IMR-90 (cell line): ENCODE measurements at regions not wholly inside any gene's neighbourhood (a gene's known extent, or its start where the extent isn't known, plus 50 kb on each side); places are given as distances from the start of the nearest gene placed in this dataset.

Source experiments
- ATAC-seq: fragments of 200-7000 bp; cut with Tn5 transposase; 2 replicates; pipeline ENCODE4 v1.9.1; 2020; ENCODE audit warnings: low read depth, mild to moderate bottlenecking, moderate library complexity
- BruUV-seq: library from RNA; stranded (reverse); fragments of 400-500 nt; replicated peaks from 2 replicates; lab custom pipeline; 2021; lab: Mats Ljungman, UMichigan
- CTCF ChIA-PET: fragments of 300-600 bp; formaldehyde crosslinking; extraction: SDS; loops from one replicate; lab custom pipeline; 2021; ENCODE audit warnings: antibody characterized with exemption; lab: Yijun Ruan, JAX
- POLR2A ChIA-PET: fragments of 300-600 bp; sonication (Branson Sonifier 250); formaldehyde crosslinking; loops from one replicate; lab custom pipeline; 2022; ENCODE audit warnings: antibody characterized with exemption; ENCODE audit not compliant: unreplicated experiment; lab: Charles Lee
- DNase-seq: peaks from one replicate; pipeline ENCODE4 v3.0.0; 2013
- H2AFZ ChIP-seq: replicated peaks from 2 replicates; pipeline ENCODE3; 2013; ENCODE audit warnings: low read length, mild to moderate bottlenecking; ENCODE audit not compliant: poor library complexity
- H2AK5ac ChIP-seq: 2 replicates; pipeline ENCODE4 v1.6.1; 2013; ENCODE audit warnings: low read depth, low read length, inconsistent platforms
- H2AK9ac ChIP-seq: replicated peaks from 2 replicates; pipeline ENCODE3; 2013; ENCODE audit warnings: mild to moderate bottlenecking, low read depth, low read length, moderate library complexity; ENCODE audit not compliant: poor library complexity
- H2BK120ac ChIP-seq: 2 replicates; pipeline ENCODE4 v1.6.1; 2013; ENCODE audit warnings: low read depth, low read length, inconsistent platforms
- H2BK15ac ChIP-seq: 3 replicates; pipeline ENCODE4 v1.6.1; 2013; ENCODE audit warnings: low read depth, low read length, inconsistent platforms
- H2BK20ac ChIP-seq: 2 replicates; pipeline ENCODE4 v1.6.1; 2013; ENCODE audit warnings: low read depth, mild to moderate bottlenecking, inconsistent platforms, low read length, moderate library complexity
- H2BK5ac ChIP-seq: 2 replicates; pipeline ENCODE4 v1.6.1; 2013; ENCODE audit warnings: mild to moderate bottlenecking, low read depth, low read length, inconsistent platforms; ENCODE audit not compliant: poor library complexity, severe bottlenecking
- H3K14ac ChIP-seq: replicated peaks from 2 replicates; pipeline ENCODE4 v1.6.1; 2013; ENCODE audit warnings: low read depth, low read length, inconsistent platforms
- H3K18ac ChIP-seq: 2 replicates; pipeline ENCODE4 v1.6.1; 2013; ENCODE audit warnings: low read depth, low read length, control low read depth
- H3K23ac ChIP-seq: 2 replicates; pipeline ENCODE4 v1.6.1; 2013; ENCODE audit warnings: low read depth, low read length, inconsistent platforms
- H3K27ac ChIP-seq: 2 replicates; pipeline ENCODE4 v1.5.1; 2013; ENCODE audit warnings: mild to moderate bottlenecking, control low read depth, low read length; ENCODE audit not compliant: insufficient read depth
- H3K27me3 ChIP-seq: 2 replicates; pipeline ENCODE4 v1.6.1; 2013; ENCODE audit warnings: low read length; ENCODE audit not compliant: control insufficient read depth, insufficient read depth
- H3K36me3 ChIP-seq: 2 replicates; pipeline ENCODE4 v1.6.1; 2013; ENCODE audit warnings: low read length, mixed read lengths; ENCODE audit not compliant: control insufficient read depth, insufficient read depth
- H3K4ac ChIP-seq: 2 replicates; pipeline ENCODE4 v1.6.1; 2013; ENCODE audit warnings: low read depth, low read length, inconsistent platforms
- H3K4me1 ChIP-seq: 2 replicates; pipeline ENCODE4 v1.6.1; 2013; ENCODE audit warnings: low read length, mixed read lengths; ENCODE audit not compliant: control insufficient read depth, insufficient read depth
- H3K4me2 ChIP-seq: 2 replicates; pipeline ENCODE4 v1.6.1; 2013; ENCODE audit warnings: low read depth, mild to moderate bottlenecking, control low read depth, low read length, moderate library complexity
- H3K4me3 ChIP-seq: 2 replicates; pipeline ENCODE4 v1.5.1; 2013; ENCODE audit warnings: low read depth, mild to moderate bottlenecking, control low read depth, low read length, moderate library complexity; ENCODE audit not compliant: insufficient read depth
- H3K56ac ChIP-seq: 2 replicates; pipeline ENCODE4 v1.6.1; 2013; ENCODE audit warnings: low read length, inconsistent platforms; ENCODE audit not compliant: insufficient read depth; ENCODE audit errors: extremely low read depth
- H3K79me1 ChIP-seq, 2 experiments: 2 replicates each; pipeline ENCODE4 v1.6.1; 2013; ENCODE audit warnings: low read length in 2 of 2, inconsistent platforms in 1 of 2, low read depth in 1 of 2
- H3K9ac ChIP-seq: 2 replicates; pipeline ENCODE4 v1.6.1; 2013; ENCODE audit warnings: low read depth, low read length, control low read depth
- H3K9me1 ChIP-seq: 2 replicates; pipeline ENCODE4 v1.6.1; 2013; ENCODE audit warnings: low read length, inconsistent platforms; ENCODE audit not compliant: insufficient read depth
- H3K9me3 ChIP-seq: 2 replicates; pipeline ENCODE4 v1.6.1; 2013; ENCODE audit warnings: low read length; ENCODE audit not compliant: control insufficient read depth, insufficient read depth
- H4K20me1 ChIP-seq: 2 replicates; pipeline ENCODE4 v1.6.1; 2013; ENCODE audit warnings: low read length, inconsistent platforms; ENCODE audit not compliant: insufficient read depth
- H4K5ac ChIP-seq: 2 replicates; pipeline ENCODE4 v1.6.1; 2013; ENCODE audit warnings: mild to moderate bottlenecking, low read depth, low read length, control low read depth
- H4K8ac ChIP-seq, 2 experiments: 2 replicates each; pipeline ENCODE4 v1.6.1; 2013; ENCODE audit warnings: low read depth in 2 of 2, low read length in 2 of 2, control low read depth in 1 of 2, inconsistent platforms in 1 of 2
- H4K91ac ChIP-seq: 2 replicates; pipeline ENCODE4 v1.6.1; 2013; ENCODE audit warnings: low read depth, low read length, inconsistent platforms; ENCODE audit not compliant: insufficient read depth
- BHLHE40 ChIP-seq: fragments of 150-350 bp; IDR thresholded peaks from 2 replicates; pipeline ENCODE4 v1.6.1; 2016; ENCODE audit warnings: mild to moderate bottlenecking, low read depth, low read length
- CEBPB ChIP-seq: IDR thresholded peaks from 2 replicates; pipeline ENCODE4 v1.6.1; 2012; ENCODE audit warnings: low read depth, low read length, improper control_type of control experiment
- CHD1 ChIP-seq: IDR thresholded peaks from 2 replicates; pipeline ENCODE4 v1.6.1; 2012; ENCODE audit warnings: low read depth, low read length, improper control_type of control experiment
- ELK1 ChIP-seq: fragments of 150-350 bp; IDR thresholded peaks from 2 replicates; pipeline ENCODE4 v1.6.1; 2016; ENCODE audit warnings: low read depth, mild to moderate bottlenecking, low read length, moderate library complexity, borderline replicate concordance
- FOS ChIP-seq: fragments of 150-350 bp; IDR thresholded peaks from 2 replicates; pipeline ENCODE4 v1.6.1; 2016; ENCODE audit warnings: low read depth, low read length
- MAFK ChIP-seq: IDR thresholded peaks from 2 replicates; pipeline ENCODE4 v1.6.1; 2012; ENCODE audit warnings: low read depth, low read length, improper control_type of control experiment
- NFE2L2 ChIP-seq: fragments of 150-350 bp; IDR thresholded peaks from 2 replicates; pipeline ENCODE4 v1.6.1; 2016; ENCODE audit warnings: low read depth, mild to moderate bottlenecking, low read length
- RFX5 ChIP-seq: IDR thresholded peaks from 2 replicates; pipeline ENCODE4 v1.8.0; 2012; ENCODE audit warnings: low read depth, mild to moderate bottlenecking, low read length, moderate library complexity
- WGBS, 2 experiments: methylation state at CpG; one replicate each; pipeline versions ENCODE4 v1.1.5 to v1.1.7; 2013; ENCODE audit warnings: missing lambda C conversion rate in 2 of 2; ENCODE audit not compliant: insufficient read length in 1 of 2; ENCODE audit errors: extremely low coverage in 2 of 2; 5-methylcytosine and 5-hydroxymethylcytosine counted together
- dilution Hi-C: fragments of 300-500 bp; cut with HindIII; formaldehyde crosslinking; loops from one replicate; pipeline ENCODE4 v1.14.3; 2018; ENCODE audit warnings: low sequenced_read_pairs; ENCODE audit not compliant: unreplicated experiment
- in situ Hi-C: fragments of 300-500 bp; cut with MboI; formaldehyde crosslinking; loops from 3 replicates; pipeline ENCODE4 v1.14.3; 2019; ENCODE audit warnings: low sequenced_read_pairs, inconsistent platforms, mixed read lengths
- intact Hi-C: fragments of 100-400 bp; cut with micrococcal nuclease; formaldehyde crosslinking; loops from 2 replicates; pipeline ENCODE4 v1.10.0; 2022
- TF ChIP-seq, protein P1 (sequence below): conservative IDR thresholded peaks from 2 replicates; pipeline ENCODE4 v1.5.1; 2012; ENCODE audit warnings: mild to moderate bottlenecking, low read depth, low read length, improper control_type of control experiment

GRCh38 chr2:182543741-182544525, 117.1 kb upstream of the PDE1A start:
- WGBS, 2 experiments = no CpG with 5 or more reads among the region's 3 CpGs
- no peak overlapping the region for H2BK5ac ChIP-seq
- peak; percentile 51 for ATAC-seq
- no peaks in the 10 kb centered on the region for H3K9me1 ChIP-seq
- H3K4me2 ChIP-seq = no peak overlapping the region
- no peak overlapping the region for H4K91ac ChIP-seq
- H2AFZ ChIP-seq = no peak overlapping the region
- H3K27me3 ChIP-seq = no peaks in the 10 kb centered on the region
- no peak overlapping the region for H3K56ac ChIP-seq
- in situ Hi-C loops = no loop called here
- H3K23ac ChIP-seq = no peak overlapping the region
- H4K8ac ChIP-seq = no peak overlapping the region
- peaks cover 5% of the 10 kb centered on the region for H3K4me1 ChIP-seq
- no peak overlapping the region for H3K4me3 ChIP-seq
- H3K18ac ChIP-seq = 0 out of 2 replicates have a peak overlapping the region, but pooled peaks have one; percentile 56
- no peak overlapping the region for H3K27ac ChIP-seq
- POLR2A ChIA-PET = no interaction called here
- dilution Hi-C loops = no loop called here
- no peak overlapping the region for H3K14ac ChIP-seq
- intact Hi-C loops = no loop called here
- no peak for DNase-seq
- TF ChIP-seq NFE2L2 = no peak
- no peak for TF ChIP-seq MAFK
- no peak for TF ChIP-seq CEBPB
- TF ChIP-seq RFX5 = no peak
- TF ChIP-seq FOS = no peak
- no peak for TF ChIP-seq ELK1
- TF ChIP-seq, protein P1, sequence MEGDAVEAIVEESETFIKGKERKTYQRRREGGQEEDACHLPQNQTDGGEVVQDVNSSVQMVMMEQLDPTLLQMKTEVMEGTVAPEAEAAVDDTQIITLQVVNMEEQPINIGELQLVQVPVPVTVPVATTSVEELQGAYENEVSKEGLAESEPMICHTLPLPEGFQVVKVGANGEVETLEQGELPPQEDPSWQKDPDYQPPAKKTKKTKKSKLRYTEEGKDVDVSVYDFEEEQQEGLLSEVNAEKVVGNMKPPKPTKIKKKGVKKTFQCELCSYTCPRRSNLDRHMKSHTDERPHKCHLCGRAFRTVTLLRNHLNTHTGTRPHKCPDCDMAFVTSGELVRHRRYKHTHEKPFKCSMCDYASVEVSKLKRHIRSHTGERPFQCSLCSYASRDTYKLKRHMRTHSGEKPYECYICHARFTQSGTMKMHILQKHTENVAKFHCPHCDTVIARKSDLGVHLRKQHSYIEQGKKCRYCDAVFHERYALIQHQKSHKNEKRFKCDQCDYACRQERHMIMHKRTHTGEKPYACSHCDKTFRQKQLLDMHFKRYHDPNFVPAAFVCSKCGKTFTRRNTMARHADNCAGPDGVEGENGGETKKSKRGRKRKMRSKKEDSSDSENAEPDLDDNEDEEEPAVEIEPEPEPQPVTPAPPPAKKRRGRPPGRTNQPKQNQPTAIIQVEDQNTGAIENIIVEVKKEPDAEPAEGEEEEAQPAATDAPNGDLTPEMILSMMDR = no peak
- no peak for TF ChIP-seq CHD1
- TF ChIP-seq BHLHE40 = no peak
- H2BK15ac ChIP-seq = no peak overlapping the region
- H4K20me1 ChIP-seq = no peaks in the 10 kb centered on the region
- H4K5ac ChIP-seq = peak overlapping the region; percentile 67; the same call in 1 of the 2 replicates
- CTCF ChIA-PET = no interaction called here
- no peak overlapping the region; the same call in 1 of the 2 replicates for H2BK20ac ChIP-seq
- H2BK120ac ChIP-seq = no peak overlapping the region
- no TSS peak for BruUV-seq
- H2AK5ac ChIP-seq = no peak overlapping the region
- H3K36me3 ChIP-seq = no peaks in the 10 kb centered on the region
- H3K9ac ChIP-seq = no peak overlapping the region
- no peak overlapping the region for H2AK9ac ChIP-seq
- H3K4ac ChIP-seq = 0 out of 2 replicates have a peak overlapping the region, but pooled peaks have one; percentile 8
- no peaks in the 10 kb centered on the region for H3K79me1 ChIP-seq
- H3K9me3 ChIP-seq = no peaks in the 10 kb centered on the region
